Myocyte (in vitro differentiated cells): ENCODE measurements at regions not wholly inside any gene's neighbourhood (a gene's known extent, or its start where the extent isn't known, plus 50 kb on each side); places are given as distances from the start of the nearest gene placed in this dataset.
A peak's percentile ranks its signal among the peaks of the same experiment; 100 is the strongest.

ENCODE experiments used
- DNase-seq: peaks from one replicate; pipeline ENCODE4 v3.0.0-alpha.2; 2012; ENCODE audit warnings: low read depth

- DNase-seq: no peak
Measured at GRCh38 chr9:90014421-90014820, 409.6 kb downstream of the GADD45G start.

GRCh38 chr9:90016272-90016671 is 411.5 kb downstream of the GADD45G start:
- no peak for DNase-seq

DNA sequence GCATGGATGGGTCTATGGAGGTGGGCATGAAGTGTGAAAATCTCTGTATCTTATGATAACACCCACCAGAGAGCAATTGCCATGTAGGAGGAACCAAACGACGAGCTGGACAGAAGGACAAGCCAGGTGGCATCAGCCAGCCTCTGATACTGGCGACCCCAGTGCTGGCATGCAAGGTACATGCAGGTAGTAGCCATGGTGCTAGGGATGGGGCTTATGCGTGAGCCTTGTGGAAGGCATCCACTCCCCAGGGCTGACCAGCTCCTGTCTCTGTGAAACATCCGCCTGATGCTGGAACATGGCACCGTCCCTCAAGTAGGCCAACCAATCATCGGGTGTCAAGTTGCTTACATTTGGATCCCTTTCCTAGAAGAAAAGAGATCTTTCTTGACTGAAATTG is 412.9 kb downstream of the GADD45G start:
- DNase-seq: no peak

DNA sequence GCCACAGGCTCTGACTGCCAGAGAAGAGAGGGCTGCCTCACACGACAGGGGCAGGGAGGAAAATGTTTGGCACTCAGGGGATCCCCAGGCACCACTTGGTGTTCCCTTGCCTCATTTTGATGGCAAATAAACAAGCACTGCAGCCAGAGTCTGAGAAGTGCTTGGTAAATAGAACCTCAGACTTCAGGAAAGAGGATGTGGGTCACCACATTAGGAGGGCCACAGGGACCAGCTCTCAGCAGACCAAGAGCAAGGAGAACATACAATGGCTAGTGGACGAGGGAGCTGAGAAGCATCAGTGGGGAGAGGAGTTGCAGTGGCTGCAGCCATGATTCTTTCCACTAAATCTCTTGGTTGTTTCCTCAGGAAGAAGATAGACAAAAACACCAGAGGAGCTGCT is 413.9 kb downstream of the GADD45G start:
- DNase-seq: no peak

GRCh38 chr9:90019626-90020025 is 414.8 kb downstream of the GADD45G start:
- DNase-seq: peak; percentile 90

DNA sequence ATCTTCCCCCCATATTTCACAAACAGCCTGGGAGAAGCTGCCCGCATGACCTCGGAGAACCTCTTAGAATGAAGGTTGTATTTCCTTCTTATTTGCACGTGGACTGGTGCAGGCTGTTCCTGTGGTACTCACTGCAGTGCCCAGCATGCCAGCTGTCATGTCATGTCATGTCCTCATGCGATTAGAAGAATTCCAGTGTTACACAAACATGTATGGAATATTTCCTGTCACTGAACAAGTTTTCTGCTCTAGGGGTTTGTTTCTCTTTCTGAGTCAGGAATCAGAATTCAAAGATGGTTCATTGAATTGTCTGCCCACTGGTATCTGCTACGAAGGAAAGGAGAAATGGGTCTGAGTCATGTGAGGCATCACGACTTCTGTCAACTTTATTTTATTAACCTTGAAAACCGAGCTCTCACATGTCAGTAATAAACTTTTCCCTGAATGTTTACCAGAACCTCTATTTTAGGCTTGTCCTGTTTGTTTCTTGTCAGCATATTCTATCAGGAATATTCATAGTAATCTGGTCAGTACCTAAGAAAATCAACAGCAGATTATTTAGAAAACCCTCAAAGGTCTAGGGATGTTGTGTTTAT is 415.6 kb downstream of the GADD45G start:
- peak; percentile 81 for DNase-seq

GRCh38 chr9:90021216-90021906 is 416.5 kb downstream of the GADD45G start:
- DNase-seq: no peak

DNA sequence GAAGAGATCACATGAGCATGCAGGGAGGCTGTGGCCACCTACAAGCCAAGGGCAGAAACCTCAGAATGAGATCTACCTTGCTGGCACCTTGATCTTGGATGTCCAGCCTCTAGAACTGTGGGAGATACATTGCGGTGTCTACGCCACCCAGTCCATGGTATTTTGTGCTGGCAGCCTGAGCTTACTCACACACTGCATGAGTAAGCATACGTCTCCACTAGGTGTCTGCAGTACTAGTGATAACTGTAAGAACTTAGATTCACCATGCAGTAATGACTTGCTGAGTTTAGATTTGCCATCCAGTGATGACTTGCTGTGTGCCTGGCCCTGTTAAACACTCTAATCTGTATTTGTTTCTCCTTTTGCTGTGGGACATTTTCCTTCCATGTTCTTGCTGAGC is 417.7 kb downstream of the GADD45G start:
- no peak for DNase-seq

GRCh38 chr9:90023861-90024260 is 419.0 kb downstream of the GADD45G start:
- no peak for DNase-seq

DNA sequence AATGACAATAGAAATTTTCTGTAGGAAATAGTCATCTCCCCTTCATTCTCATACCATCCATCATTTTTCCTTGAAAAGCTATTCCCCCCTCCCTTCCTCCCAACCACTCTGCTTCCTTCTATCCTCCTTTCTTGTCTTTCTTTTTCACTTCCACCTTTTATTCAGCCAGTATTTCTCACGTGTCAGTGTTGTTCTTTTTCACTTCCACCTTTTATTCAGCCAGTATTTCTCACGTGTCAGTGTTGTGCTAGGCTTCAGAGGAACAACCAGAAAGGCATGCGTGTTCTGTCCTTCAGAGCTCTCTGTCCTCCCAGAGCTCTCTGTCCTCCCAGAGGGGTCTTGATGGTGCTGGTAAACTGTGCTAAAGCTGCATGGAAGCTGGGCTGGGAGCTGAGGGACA is 419.6 kb downstream of the GADD45G start:
- no peak for DNase-seq

GRCh38 chr9:90024823-90025222 is 420.0 kb downstream of the GADD45G start:
- DNase-seq: no peak

DNA sequence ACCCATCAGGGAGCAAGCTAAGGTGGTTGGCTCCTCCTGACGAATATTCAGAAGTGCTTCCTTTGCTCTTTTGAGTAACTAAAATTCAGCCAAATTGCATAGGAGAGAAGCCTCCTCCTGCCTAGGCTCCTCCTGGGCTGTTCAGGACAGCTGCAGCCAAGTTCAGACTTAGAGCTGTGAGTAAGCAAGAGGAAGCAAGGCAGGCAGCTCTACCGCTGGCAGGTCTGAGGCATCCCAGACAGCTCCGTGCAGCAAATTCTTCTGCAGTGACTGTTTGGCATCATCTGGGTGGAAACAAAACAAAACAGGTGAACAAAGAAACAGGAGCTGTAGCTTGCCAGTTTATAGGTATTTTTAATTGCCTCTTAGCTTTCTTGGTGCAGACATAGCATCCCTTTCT is 421.0 kb downstream of the GADD45G start:
- peak; percentile 65 for DNase-seq

- DNase-seq: no peak
Measured at GRCh38 chr9:90027296-90027790, 422.5 kb downstream of the GADD45G start.

GRCh38 chr9:90029386-90029785 is 424.6 kb downstream of the GADD45G start:
- no peak for DNase-seq

- DNase-seq: no peak
Measured at GRCh38 chr9:90029996-90030395, 425.2 kb downstream of the GADD45G start.

- DNase-seq: peak; percentile 85
Measured at GRCh38 chr9:90032296-90033027, 427.6 kb downstream of the GADD45G start.

- no peak for DNase-seq
Measured at GRCh38 chr9:90033028-90033650, 428.3 kb downstream of the GADD45G start.

DNA sequence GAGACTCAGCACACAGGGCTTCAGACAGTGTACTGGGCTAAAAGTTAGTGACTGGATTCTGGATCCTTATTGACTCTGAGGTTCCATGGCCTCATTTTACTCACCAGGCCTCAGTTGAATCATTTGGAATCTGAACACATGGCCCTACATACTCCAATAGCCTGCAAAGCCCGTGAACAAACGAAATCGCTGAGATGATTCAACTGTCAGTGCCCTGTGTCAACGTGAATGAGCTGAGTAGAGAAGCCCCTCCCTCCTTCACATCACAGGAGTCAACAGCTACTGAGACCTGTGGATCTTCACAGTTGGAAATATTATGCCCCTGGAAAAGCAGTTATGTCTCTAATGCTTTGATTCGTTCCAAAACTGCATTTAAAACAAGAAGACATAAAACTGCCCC is 429.3 kb downstream of the GADD45G start:
- DNase-seq: no peak

- no peak for DNase-seq
Measured at GRCh38 chr9:90035471-90035870, 430.7 kb downstream of the GADD45G start.

GRCh38 chr9:90037146-90037797 is 432.5 kb downstream of the GADD45G start:
- DNase-seq: no peak

- no peak for DNase-seq
Measured at GRCh38 chr9:90038763-90039162, 434.0 kb downstream of the GADD45G start.
